HG03066 (cell line): ENCODE measurements at regions not wholly inside any gene's neighbourhood (a gene's known extent, or its start where the extent isn't known, plus 50 kb on each side); places are given as distances from the start of the nearest gene placed in this dataset.

Experiments
- ATAC-seq: cut with Tn5 transposase; IDR thresholded peaks from one replicate; pipeline ENCODE4 v1.9.1; 2021; ENCODE audit warnings: low read depth; ENCODE audit not compliant: unreplicated experiment

GRCh38 chr11:129723146-129723760, 92.4 kb upstream of the TMEM45B start:
- no peak for ATAC-seq

- ATAC-seq, result no peak
Observed at GRCh38 chr11:129723761-129724162, 91.9 kb upstream of the TMEM45B start.

GRCh38 chr11:129724866-129725265, 90.8 kb upstream of the TMEM45B start:
- no peak for ATAC-seq

GRCh38 chr11:129726179-129726578, 89.5 kb upstream of the TMEM45B start:
- ATAC-seq, result no peak

GRCh38 chr11:129728581-129728980, 87.1 kb upstream of the TMEM45B start:
- no peak for ATAC-seq

GRCh38 chr11:129729216-129729615, 86.4 kb upstream of the TMEM45B start:
- no peak for ATAC-seq

GRCh38 chr11:129729823-129730222, 85.8 kb upstream of the TMEM45B start:
- no peak for ATAC-seq

- ATAC-seq, result no peak
Observed at GRCh38 chr11:129731316-129731715, 84.3 kb upstream of the TMEM45B start.

- ATAC-seq, result no peak
Observed at GRCh38 chr11:129732941-129733340, 82.7 kb upstream of the TMEM45B start.

- no peak for ATAC-seq
Observed at GRCh38 chr11:129733384-129733783, 82.3 kb upstream of the TMEM45B start.

- ATAC-seq, result no peak
Observed at GRCh38 chr11:129733981-129734380, 81.7 kb upstream of the TMEM45B start.

- ATAC-seq, result no peak
Observed at GRCh38 chr11:129734654-129735053, 81.0 kb upstream of the TMEM45B start.

GRCh38 chr11:129737831-129738230, 77.8 kb upstream of the TMEM45B start:
- no peak for ATAC-seq

- no peak for ATAC-seq
Observed at GRCh38 chr11:129738242-129738641, 77.4 kb upstream of the TMEM45B start.

GRCh38 chr11:129739339-129739738, 76.3 kb upstream of the TMEM45B start:
- ATAC-seq, result no peak

GRCh38 chr11:129740125-129740719, 75.4 kb upstream of the TMEM45B start:
- no peak for ATAC-seq

- ATAC-seq, result no peak
Observed at GRCh38 chr11:129743112-129743815, 72.4 kb upstream of the TMEM45B start.

GRCh38 chr11:129747071-129747470, 68.6 kb upstream of the TMEM45B start:
- no peak for ATAC-seq

- ATAC-seq, result no peak
Observed at GRCh38 chr11:129749141-129749540, 66.5 kb upstream of the TMEM45B start.

GRCh38 chr11:129750343-129751292, 65.0 kb upstream of the TMEM45B start:
- ATAC-seq, result peak; percentile 87

- ATAC-seq, result no peak
Observed at GRCh38 chr11:129751511-129751910, 64.1 kb upstream of the TMEM45B start.
